GM12878 (cell line): ENCODE measurements at regions not wholly inside any gene's neighbourhood (a gene's known extent, or its start where the extent isn't known, plus 50 kb on each side); places are given as distances from the start of the nearest gene placed in this dataset.
A peak's percentile ranks its signal among the peaks of the same experiment; 100 is the strongest.

Source experiments
- CBX5 ChIP-seq: sonication (generic); IDR thresholded peaks from 2 replicates; pipeline ENCODE4 v1.6.1; 2016; ENCODE audit warnings: low read depth, moderate library complexity, mild to moderate bottlenecking, inconsistent platforms
- CREM ChIP-seq: IDR thresholded peaks from 2 replicates; pipeline ENCODE4 v1.6.1; 2014; ENCODE audit warnings: antibody characterized with exemption, low read depth
- DPF2 ChIP-seq: fragments of 450-650 bp; IDR thresholded peaks from 2 replicates; pipeline ENCODE4 v1.6.1; 2017; ENCODE audit warnings: mild to moderate bottlenecking
- ETV6 ChIP-seq, 2 experiments: fragments of 450-650 bp in 1 of 2; IDR thresholded peaks in 1 of 2; conservative IDR thresholded peaks in 1 of 2; 2 replicates each; pipeline ENCODE4 v1.6.1; 2014; ENCODE audit warnings: antibody characterized with exemption in 1 of 2, borderline replicate concordance in 1 of 2, low read depth in 1 of 2, mild to moderate bottlenecking in 1 of 2, moderate library complexity in 1 of 2
- GABPA ChIP-seq: IDR thresholded peaks from 2 replicates; pipeline ENCODE4 v1.6.1; 2014; ENCODE audit warnings: antibody characterized with exemption, low read depth, mild to moderate bottlenecking, inconsistent platforms
- IKZF1 ChIP-seq: fragments of 450-650 bp; conservative IDR thresholded peaks from 2 replicates; pipeline ENCODE4 v1.6.1; 2017; ENCODE audit warnings: antibody characterized with exemption, mild to moderate bottlenecking
- IRF4 ChIP-seq: IDR thresholded peaks from 2 replicates; pipeline ENCODE4 v1.6.1; 2011; ENCODE audit warnings: low read depth, low read length
- MEF2A ChIP-seq: IDR thresholded peaks from 2 replicates; pipeline ENCODE4 v1.6.1; 2011; ENCODE audit warnings: low read depth, mild to moderate bottlenecking, low read length, moderate library complexity; ENCODE audit not compliant: insufficient read depth
- MEF2B ChIP-seq: fragments of 450-650 bp; IDR thresholded peaks from 2 replicates; pipeline ENCODE4 v1.6.1; 2018; ENCODE audit warnings: mild to moderate bottlenecking, moderate library complexity; ENCODE audit not compliant: partially characterized antibody, poor library complexity, severe bottlenecking
- NBN ChIP-seq: fragments of 450-650 bp; IDR thresholded peaks from 2 replicates; pipeline ENCODE4 v1.6.1; 2016
- NFIC ChIP-seq: IDR thresholded peaks from 2 replicates; pipeline ENCODE4 v1.6.1; 2012; ENCODE audit warnings: low read depth, mild to moderate bottlenecking, inconsistent platforms, low read length, moderate library complexity
- NFYA ChIP-seq: IDR thresholded peaks from 2 replicates; pipeline ENCODE4 v1.6.1; 2011; ENCODE audit warnings: low read depth, mild to moderate bottlenecking, low read length, improper control_type of control experiment, borderline replicate concordance
- NR2F1 ChIP-seq: fragments of 450-650 bp; conservative IDR thresholded peaks from 2 replicates; pipeline ENCODE4 v1.6.1; 2017; ENCODE audit warnings: mild to moderate bottlenecking
- POLR2AphosphoS5 ChIP-seq: IDR thresholded peaks from 2 replicates; pipeline ENCODE4 v1.6.1; 2011; ENCODE audit warnings: mild to moderate bottlenecking, low read length, inconsistent platforms
- RAD21 ChIP-seq: IDR thresholded peaks from 2 replicates; pipeline ENCODE4 v1.6.1; 2011; ENCODE audit warnings: mild to moderate bottlenecking, low read depth, low read length, moderate library complexity; ENCODE audit not compliant: insufficient read depth
- RUNX3 ChIP-seq: IDR thresholded peaks from 2 replicates; pipeline ENCODE4 v1.6.1; 2012; ENCODE audit warnings: low read length, inconsistent platforms
- SRF ChIP-seq, 2 experiments: IDR thresholded peaks; 2 replicates each; pipeline ENCODE4 v1.6.1; 2011; ENCODE audit warnings: low read depth in 2 of 2, low read length in 2 of 2, mild to moderate bottlenecking in 1 of 2, moderate library complexity in 1 of 2
- TCF7 ChIP-seq: IDR thresholded peaks from 2 replicates; pipeline ENCODE4 v1.6.1; 2014; ENCODE audit warnings: antibody characterized with exemption, borderline replicate concordance
- ZBED1 ChIP-seq: IDR thresholded peaks from 2 replicates; pipeline ENCODE4 v1.6.1; 2016; ENCODE audit warnings: borderline replicate concordance
- TF ChIP-seq, protein P1 (sequence below): fragments of 450-650 bp; IDR thresholded peaks from 2 replicates; pipeline ENCODE4 v1.6.1; 2018; ENCODE audit warnings: mild to moderate bottlenecking, low read depth, moderate library complexity; ENCODE audit not compliant: partially characterized antibody
- TF ChIP-seq, protein P2 (sequence below): IDR thresholded peaks from 2 replicates; pipeline ENCODE4 v1.6.1; 2012; ENCODE audit warnings: improper control_type of control experiment, low read depth, low read length; ENCODE audit not compliant: insufficient replicate concordance
- TF ChIP-seq, protein P3 (sequence below): IDR thresholded peaks from 2 replicates; pipeline ENCODE4 v1.6.1; 2012; ENCODE audit warnings: low read length, inconsistent platforms

DNA sequence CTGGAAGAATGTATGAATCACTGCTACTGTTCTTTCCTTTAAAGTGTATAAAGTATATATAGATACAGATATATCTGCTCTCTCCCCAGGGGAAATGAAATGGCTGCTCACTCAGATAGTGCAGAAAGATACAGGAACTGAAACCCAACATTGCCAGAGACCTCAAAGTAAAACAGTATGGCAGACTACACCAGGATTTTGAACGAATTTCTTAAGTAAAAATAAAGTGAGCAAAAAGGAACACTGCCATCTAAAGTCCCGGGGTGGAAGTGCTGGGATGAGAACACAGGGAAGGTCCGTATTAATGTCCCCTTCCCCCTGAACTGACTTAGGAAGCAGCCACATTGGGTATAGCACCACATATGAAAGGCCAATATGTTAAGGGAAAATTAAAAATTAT, 93.4 kb downstream of the TMA16 start (continued):
- TF ChIP-seq, protein P1, sequence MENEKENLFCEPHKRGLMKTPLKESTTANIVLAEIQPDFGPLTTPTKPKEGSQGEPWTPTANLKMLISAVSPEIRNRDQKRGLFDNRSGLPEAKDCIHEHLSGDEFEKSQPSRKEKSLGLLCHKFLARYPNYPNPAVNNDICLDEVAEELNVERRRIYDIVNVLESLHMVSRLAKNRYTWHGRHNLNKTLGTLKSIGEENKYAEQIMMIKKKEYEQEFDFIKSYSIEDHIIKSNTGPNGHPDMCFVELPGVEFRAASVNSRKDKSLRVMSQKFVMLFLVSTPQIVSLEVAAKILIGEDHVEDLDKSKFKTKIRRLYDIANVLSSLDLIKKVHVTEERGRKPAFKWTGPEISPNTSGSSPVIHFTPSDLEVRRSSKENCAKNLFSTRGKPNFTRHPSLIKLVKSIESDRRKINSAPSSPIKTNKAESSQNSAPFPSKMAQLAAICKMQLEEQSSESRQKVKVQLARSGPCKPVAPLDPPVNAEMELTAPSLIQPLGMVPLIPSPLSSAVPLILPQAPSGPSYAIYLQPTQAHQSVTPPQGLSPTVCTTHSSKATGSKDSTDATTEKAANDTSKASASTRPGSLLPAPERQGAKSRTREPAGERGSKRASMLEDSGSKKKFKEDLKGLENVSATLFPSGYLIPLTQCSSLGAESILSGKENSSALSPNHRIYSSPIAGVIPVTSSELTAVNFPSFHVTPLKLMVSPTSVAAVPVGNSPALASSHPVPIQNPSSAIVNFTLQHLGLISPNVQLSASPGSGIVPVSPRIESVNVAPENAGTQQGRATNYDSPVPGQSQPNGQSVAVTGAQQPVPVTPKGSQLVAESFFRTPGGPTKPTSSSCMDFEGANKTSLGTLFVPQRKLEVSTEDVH: no peak
- 0 out of 4 replicates have a peak, but pooled peaks of 1 of the 2 experiments have one; percentile 44 for TF ChIP-seq SRF (IDR thresholded peaks at IDR 0.05; ENCODE audit: low read depth in 2 of 2, low read length in 2 of 2)
- no peak for TF ChIP-seq NFYA
- TF ChIP-seq, protein P2, sequence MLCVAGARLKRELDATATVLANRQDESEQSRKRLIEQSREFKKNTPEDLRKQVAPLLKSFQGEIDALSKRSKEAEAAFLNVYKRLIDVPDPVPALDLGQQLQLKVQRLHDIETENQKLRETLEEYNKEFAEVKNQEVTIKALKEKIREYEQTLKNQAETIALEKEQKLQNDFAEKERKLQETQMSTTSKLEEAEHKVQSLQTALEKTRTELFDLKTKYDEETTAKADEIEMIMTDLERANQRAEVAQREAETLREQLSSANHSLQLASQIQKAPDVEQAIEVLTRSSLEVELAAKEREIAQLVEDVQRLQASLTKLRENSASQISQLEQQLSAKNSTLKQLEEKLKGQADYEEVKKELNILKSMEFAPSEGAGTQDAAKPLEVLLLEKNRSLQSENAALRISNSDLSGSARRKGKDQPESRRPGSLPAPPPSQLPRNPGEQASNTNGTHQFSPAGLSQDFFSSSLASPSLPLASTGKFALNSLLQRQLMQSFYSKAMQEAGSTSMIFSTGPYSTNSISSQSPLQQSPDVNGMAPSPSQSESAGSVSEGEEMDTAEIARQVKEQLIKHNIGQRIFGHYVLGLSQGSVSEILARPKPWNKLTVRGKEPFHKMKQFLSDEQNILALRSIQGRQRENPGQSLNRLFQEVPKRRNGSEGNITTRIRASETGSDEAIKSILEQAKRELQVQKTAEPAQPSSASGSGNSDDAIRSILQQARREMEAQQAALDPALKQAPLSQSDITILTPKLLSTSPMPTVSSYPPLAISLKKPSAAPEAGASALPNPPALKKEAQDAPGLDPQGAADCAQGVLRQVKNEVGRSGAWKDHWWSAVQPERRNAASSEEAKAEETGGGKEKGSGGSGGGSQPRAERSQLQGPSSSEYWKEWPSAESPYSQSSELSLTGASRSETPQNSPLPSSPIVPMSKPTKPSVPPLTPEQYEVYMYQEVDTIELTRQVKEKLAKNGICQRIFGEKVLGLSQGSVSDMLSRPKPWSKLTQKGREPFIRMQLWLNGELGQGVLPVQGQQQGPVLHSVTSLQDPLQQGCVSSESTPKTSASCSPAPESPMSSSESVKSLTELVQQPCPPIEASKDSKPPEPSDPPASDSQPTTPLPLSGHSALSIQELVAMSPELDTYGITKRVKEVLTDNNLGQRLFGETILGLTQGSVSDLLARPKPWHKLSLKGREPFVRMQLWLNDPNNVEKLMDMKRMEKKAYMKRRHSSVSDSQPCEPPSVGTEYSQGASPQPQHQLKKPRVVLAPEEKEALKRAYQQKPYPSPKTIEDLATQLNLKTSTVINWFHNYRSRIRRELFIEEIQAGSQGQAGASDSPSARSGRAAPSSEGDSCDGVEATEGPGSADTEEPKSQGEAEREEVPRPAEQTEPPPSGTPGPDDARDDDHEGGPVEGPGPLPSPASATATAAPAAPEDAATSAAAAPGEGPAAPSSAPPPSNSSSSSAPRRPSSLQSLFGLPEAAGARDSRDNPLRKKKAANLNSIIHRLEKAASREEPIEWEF: peak; percentile 60
- 0 out of 2 replicates have a peak, but pooled peaks have one; percentile 40 for TF ChIP-seq NBN
- no peak for TF ChIP-seq POLR2AphosphoS5
- TF ChIP-seq MEF2B: peak; percentile 93
- peak; percentile 89 for TF ChIP-seq MEF2A
- 0 out of 2 replicates have a peak, but pooled peaks have one; percentile 53 for TF ChIP-seq CREM
- peak; percentile 41; the same call in 1 of the 2 replicates for TF ChIP-seq ZBED1
- TF ChIP-seq GABPA: 0 out of 2 replicates have a peak, but pooled peaks have one; percentile 54
- TF ChIP-seq, protein P3, sequence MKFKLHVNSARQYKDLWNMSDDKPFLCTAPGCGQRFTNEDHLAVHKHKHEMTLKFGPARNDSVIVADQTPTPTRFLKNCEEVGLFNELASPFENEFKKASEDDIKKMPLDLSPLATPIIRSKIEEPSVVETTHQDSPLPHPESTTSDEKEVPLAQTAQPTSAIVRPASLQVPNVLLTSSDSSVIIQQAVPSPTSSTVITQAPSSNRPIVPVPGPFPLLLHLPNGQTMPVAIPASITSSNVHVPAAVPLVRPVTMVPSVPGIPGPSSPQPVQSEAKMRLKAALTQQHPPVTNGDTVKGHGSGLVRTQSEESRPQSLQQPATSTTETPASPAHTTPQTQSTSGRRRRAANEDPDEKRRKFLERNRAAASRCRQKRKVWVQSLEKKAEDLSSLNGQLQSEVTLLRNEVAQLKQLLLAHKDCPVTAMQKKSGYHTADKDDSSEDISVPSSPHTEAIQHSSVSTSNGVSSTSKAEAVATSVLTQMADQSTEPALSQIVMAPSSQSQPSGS: peak; percentile 87
- TF ChIP-seq DPF2: peak; percentile 71; the same call in 1 of the 2 replicates
- TF ChIP-seq ETV6 (conservative IDR thresholded peaks at IDR 0.05 in 1 of 2, IDR thresholded peaks at IDR 0.05 in 1 of 2; ENCODE audit: borderline replicate concordance in 1 of 2, low read depth in 1 of 2): peak in 1 of 2 experiments; percentile 62; a peak in 2 of 4 replicates
- 0 out of 2 replicates have a peak, but pooled peaks have one; percentile 42 for TF ChIP-seq TCF7
- TF ChIP-seq NFIC: peak; percentile 85
- peak; percentile 84 for TF ChIP-seq RUNX3
- TF ChIP-seq IKZF1: peak; percentile 37; the same call in 1 of the 2 replicates
- TF ChIP-seq IRF4: peak; percentile 80
- TF ChIP-seq CBX5: peak; percentile 71; the same call in 1 of the 2 replicates
- no peak for TF ChIP-seq NR2F1
- peak; percentile 20; the same call in 1 of the 2 replicates for TF ChIP-seq RAD21
